MM.1S (cell line): ENCODE measurements at regions not wholly inside any gene's neighbourhood (a gene's known extent, or its start where the extent isn't known, plus 50 kb on each side); places are given as distances from the start of the nearest gene placed in this dataset.

Experiments
- CTCF ChIP-seq: fragments of 300-600 bp; sonication (generic); IDR thresholded peaks from 2 replicates; pipeline ENCODE4 v1.5.1; 2016; ENCODE audit warnings: antibody characterized with exemption, low read length, mixed read lengths
- EZH2 ChIP-seq: fragments of 300-600 bp; sonication (generic); optimal IDR thresholded peaks from 2 replicates; pipeline ENCODE3; 2017; ENCODE audit warnings: low read depth, mild to moderate bottlenecking, antibody characterized with exemption, low read length, mixed read lengths
- EZH2phosphoT487 ChIP-seq: fragments of 300-600 bp; sonication (generic); IDR thresholded peaks from 2 replicates; pipeline ENCODE4 v1.6.1; 2018; ENCODE audit warnings: antibody characterized with exemption, low read length

DNA sequence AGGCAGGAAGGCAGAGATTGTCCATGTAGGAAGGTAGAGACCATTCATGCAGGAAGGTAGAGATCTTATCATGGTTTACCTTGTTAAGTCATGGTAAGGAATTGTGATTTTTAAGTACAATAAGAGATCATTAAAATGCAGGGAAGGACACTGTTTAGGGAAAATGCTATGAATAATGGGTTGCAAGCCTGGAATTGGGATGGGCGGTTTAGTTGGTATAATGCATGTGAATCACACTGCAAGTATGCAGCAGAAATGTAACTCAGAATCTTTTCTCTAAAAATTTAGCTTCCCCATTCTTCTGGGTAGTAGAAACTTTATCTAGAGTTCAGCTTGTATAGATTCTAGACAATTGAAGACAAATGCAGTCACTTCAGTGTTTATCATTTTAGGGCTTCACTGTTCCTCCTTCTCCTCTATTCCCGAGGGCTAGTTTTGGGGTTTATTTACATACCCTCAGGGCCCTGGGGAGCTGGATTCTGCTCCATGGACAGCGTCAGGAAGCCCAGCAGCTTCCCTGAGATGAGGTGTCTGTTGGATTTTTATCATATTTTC lies 212.0 kb downstream of the SREK1 start:
- TF ChIP-seq CTCF, result no peak
- TF ChIP-seq EZH2phosphoT487, result no peak
- no peak for TF ChIP-seq EZH2
